ENCODE measurements at regions not wholly inside any gene's neighbourhood (a gene's known extent, or its start where the extent isn't known, plus 50 kb on each side); places are given as distances from the start of the nearest gene placed in this dataset.
A peak's percentile ranks its signal among the peaks of the same experiment; 100 is the strongest.
"Not testable (repeated sequence)": the region's sequence is repeated elsewhere in the genome, so short reads cannot be mapped to it uniquely, and the experiment has no call there.

GRCh38 chr2:40658941-40659340, 207.1 kb upstream of the SLC8A1 start:
- no peak overlapping the region for H3K4me3 ChIP-seq
- H3K4me1 ChIP-seq = no peaks in the 10 kb centered on the region
- 11 to 15% (median 13%) methylated on average over 1 of the region's 1 CpG for WGBS, 5 donors
- no peak for TF ChIP-seq POLR2A (IDR thresholded peaks at IDR 0.05)
- no peaks in the 10 kb centered on the region for H3K36me3 ChIP-seq
- peak in 1 of 2 donors; percentile 65 for DNase-seq
- intact Hi-C loops (cut with DNase I; ENCODE audit: low total_unique reads) = no loop called here
- no peak overlapping the region for H3K27ac ChIP-seq
- H3K27me3 ChIP-seq = no peaks in the 10 kb centered on the region
- H3K9me3 ChIP-seq = no peaks in the 10 kb centered on the region

DNA sequence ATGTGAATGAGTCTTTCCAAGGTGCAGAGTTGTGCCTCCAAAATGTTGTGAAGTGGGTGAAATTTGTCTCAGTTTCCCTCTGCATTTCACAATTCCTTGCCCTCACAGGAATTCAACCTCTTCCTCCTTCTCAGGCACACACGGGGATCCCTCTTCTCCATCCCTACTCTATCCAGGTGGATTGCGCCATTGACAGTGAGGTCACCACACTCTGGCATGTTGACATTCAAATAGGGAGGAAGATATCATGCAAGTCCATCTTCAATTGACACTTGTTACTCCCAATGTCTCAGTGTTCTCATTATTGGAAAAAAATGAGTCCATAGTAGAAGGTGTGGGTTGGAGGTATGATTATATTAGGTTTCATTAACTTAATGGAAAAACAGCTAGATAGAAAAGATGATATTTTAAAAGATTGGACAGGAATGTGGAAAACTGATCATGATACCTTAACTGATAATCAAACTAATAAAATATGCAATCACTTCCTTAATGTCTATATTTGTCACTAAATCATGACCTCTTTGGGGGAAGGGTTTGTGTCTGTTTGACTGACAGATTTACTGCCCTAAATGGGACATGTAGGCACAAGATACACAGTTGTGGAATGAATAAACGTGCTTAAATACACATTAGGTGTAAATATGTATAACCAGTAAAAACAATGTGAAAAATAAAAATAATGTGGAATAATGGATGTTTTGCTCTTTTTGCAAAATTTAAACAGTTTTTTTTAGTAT, 213.8 kb upstream of the SLC8A1 start:
- Histone ChIP-seq H3K4me1 (no peaks in the 10 kb centered on the region), H3K27me3 (no peaks in the 10 kb centered on the region), H3K27ac (no peak overlapping the region), H3K4me3 (no peak overlapping the region), H3K36me3 (no peaks in the 10 kb centered on the region), H3K9me3 (no peaks in the 10 kb centered on the region)
- DNase-seq = no peak
- intact Hi-C loops (cut with DNase I; ENCODE audit: low total_unique reads) = no loop called here
- 65 to 72% (median 69%) methylated on average over 3 of the region's 3 CpGs for WGBS, 5 donors
- TF ChIP-seq, protein P1, sequence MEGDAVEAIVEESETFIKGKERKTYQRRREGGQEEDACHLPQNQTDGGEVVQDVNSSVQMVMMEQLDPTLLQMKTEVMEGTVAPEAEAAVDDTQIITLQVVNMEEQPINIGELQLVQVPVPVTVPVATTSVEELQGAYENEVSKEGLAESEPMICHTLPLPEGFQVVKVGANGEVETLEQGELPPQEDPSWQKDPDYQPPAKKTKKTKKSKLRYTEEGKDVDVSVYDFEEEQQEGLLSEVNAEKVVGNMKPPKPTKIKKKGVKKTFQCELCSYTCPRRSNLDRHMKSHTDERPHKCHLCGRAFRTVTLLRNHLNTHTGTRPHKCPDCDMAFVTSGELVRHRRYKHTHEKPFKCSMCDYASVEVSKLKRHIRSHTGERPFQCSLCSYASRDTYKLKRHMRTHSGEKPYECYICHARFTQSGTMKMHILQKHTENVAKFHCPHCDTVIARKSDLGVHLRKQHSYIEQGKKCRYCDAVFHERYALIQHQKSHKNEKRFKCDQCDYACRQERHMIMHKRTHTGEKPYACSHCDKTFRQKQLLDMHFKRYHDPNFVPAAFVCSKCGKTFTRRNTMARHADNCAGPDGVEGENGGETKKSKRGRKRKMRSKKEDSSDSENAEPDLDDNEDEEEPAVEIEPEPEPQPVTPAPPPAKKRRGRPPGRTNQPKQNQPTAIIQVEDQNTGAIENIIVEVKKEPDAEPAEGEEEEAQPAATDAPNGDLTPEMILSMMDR (IDR thresholded peaks at IDR 0.05) = no peak
- TF ChIP-seq EP300 (IDR thresholded peaks at IDR 0.05) = no peak
- TF ChIP-seq POLR2AphosphoS5 (IDR thresholded peaks at IDR 0.05) = no peak
- no peak for TF ChIP-seq POLR2A (IDR thresholded peaks at IDR 0.05)

DNA sequence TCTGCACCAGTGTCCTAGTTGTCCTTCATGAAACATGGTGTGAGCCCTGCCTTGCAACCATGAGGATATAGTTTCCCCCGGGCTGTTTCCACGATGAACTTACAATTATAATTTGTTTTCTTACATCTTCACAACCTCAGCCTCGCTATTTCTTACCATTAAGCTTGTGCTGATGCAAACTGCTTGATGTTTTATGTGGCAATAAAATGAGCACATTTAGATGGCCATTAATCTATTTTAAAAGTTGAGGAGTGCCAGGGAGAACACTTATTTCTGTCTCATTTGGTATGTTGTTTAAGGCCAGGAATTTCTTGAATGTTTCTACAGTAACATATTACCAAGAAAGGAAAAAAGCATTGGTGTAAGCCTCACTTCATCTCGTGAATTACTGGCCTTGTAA, 214.5 kb upstream of the SLC8A1 start:
- no peaks in the 10 kb centered on the region for H3K9me3 ChIP-seq
- DNase-seq = no peak
- no peaks in the 10 kb centered on the region for H3K27me3 ChIP-seq
- H3K4me1 ChIP-seq = no peaks in the 10 kb centered on the region
- H3K4me3 ChIP-seq = no peak overlapping the region
- no peak for TF ChIP-seq EP300 (IDR thresholded peaks at IDR 0.05)
- TF ChIP-seq POLR2A (IDR thresholded peaks at IDR 0.05) = no peak
- TF ChIP-seq, protein P1 (IDR thresholded peaks at IDR 0.05) = no peak
- no peak for TF ChIP-seq POLR2AphosphoS5 (IDR thresholded peaks at IDR 0.05)
- H3K36me3 ChIP-seq = no peaks in the 10 kb centered on the region
- 72 to 88% (median 82%) methylated on average over 4 of the region's 4 CpGs for WGBS, 5 donors
- intact Hi-C loops (cut with DNase I; ENCODE audit: low total_unique reads) = no loop called here
- H3K27ac ChIP-seq = no peak overlapping the region

- Histone ChIP-seq H3K4me3 (no peak overlapping the region), H3K9me3 (peaks cover 0 to 9% (median 3%) of the 10 kb centered on the region in 4 donors), H3K36me3 (no peaks in the 10 kb centered on the region), H3K27me3 (no peaks in the 10 kb centered on the region), H3K27ac (no peak overlapping the region), H3K4me1 (no peaks in the 10 kb centered on the region)
- no peak for DNase-seq
- intact Hi-C loops (cut with DNase I; ENCODE audit: low total_unique reads) = no loop called here
- WGBS, 5 donors = 58 to 77% (median 65%) methylated on average over 3 of the region's 3 CpGs
- TF ChIP-seq POLR2AphosphoS5 (IDR thresholded peaks at IDR 0.05) = no peak
- TF ChIP-seq, protein P1 (IDR thresholded peaks at IDR 0.05) = no peak
- no peak for TF ChIP-seq EP300 (IDR thresholded peaks at IDR 0.05)
- TF ChIP-seq POLR2A (IDR thresholded peaks at IDR 0.05) = no peak
Observed at GRCh38 chr2:40668425-40668824, 216.5 kb upstream of the SLC8A1 start.

- WGBS, 5 donors = 75 to 90% (median 82%) methylated on average over 4 of the region's 4 CpGs
- peaks cover 0 to 19% (median 8%) of the 10 kb centered on the region in 4 donors for H3K9me3 ChIP-seq
- H3K4me3 ChIP-seq; H3K36me3 ChIP-seq; H3K27me3 ChIP-seq; H3K4me1 ChIP-seq; intact Hi-C loops (cut with DNase I; ENCODE audit: low total_unique reads); DNase-seq; H3K27ac ChIP-seq: not testable (repeated sequence)
Observed at GRCh38 chr2:40676134-40676790, 224.4 kb upstream of the SLC8A1 start.

All from stomach (tissue), 8 donors.